Caco-2 (cell line): ENCODE measurements at regions not wholly inside any gene's neighbourhood (a gene's known extent, or its start where the extent isn't known, plus 50 kb on each side); places are given as distances from the start of the nearest gene placed in this dataset.

Source experiments
- BruUV-seq: library from RNA; stranded (reverse); fragments of 400-500 nt; replicated peaks from 2 replicates; lab custom pipeline; 2021; lab: Mats Ljungman, UMichigan
- CTCF ChIA-PET: fragments of 300-600 bp; sonication (Branson Sonifier 250); formaldehyde crosslinking; loops from one replicate; lab custom pipeline; 2022; ENCODE audit warnings: antibody characterized with exemption; lab: Charles Lee
- POLR2A ChIA-PET: fragments of 300-600 bp; sonication (Branson Sonifier 250); formaldehyde crosslinking; loops from one replicate; lab custom pipeline; 2022; ENCODE audit warnings: antibody characterized with exemption; lab: Charles Lee
- DNase-seq, 2 experiments: peaks; one replicate each; pipeline versions ENCODE4 v3.0.0 to v3.0.0-alpha.2; 2020 to 2022
- H3K27me3 ChIP-seq: replicated peaks from 2 replicates; pipeline ENCODE4 v1.6.0; 2011; ENCODE audit warnings: low read length; ENCODE audit not compliant: control insufficient read depth, insufficient read depth
- H3K36me3 ChIP-seq: 2 replicates; pipeline ENCODE4 v1.5.1; 2011; ENCODE audit warnings: low read length; ENCODE audit not compliant: control insufficient read depth, insufficient read depth
- H3K4me1 ChIP-seq: fragments of 250-450 bp; sonication (Bioruptor Pico); 2 replicates; pipeline ENCODE4 v1.5.1; 2020; ENCODE audit warnings: mild to moderate bottlenecking
- H3K4me3 ChIP-seq: 2 replicates; pipeline ENCODE4 v1.5.1; 2011; ENCODE audit warnings: low read depth, mild to moderate bottlenecking, control low read depth, low read length
- H3K9me3 ChIP-seq: fragments of 250-450 bp; sonication (Bioruptor Pico); 2 replicates; pipeline ENCODE4 v1.5.1; 2020; ENCODE audit warnings: mild to moderate bottlenecking, moderate library complexity
- H3K27ac Mint-ChIP-seq: one replicate; pipeline ENCODE4 v1.8.0; 2022; ENCODE audit warnings: mixed read lengths; ENCODE audit not compliant: unreplicated experiment
- H3K27me3 Mint-ChIP-seq: one replicate; pipeline ENCODE4 v1.8.0; 2022; ENCODE audit warnings: mixed read lengths; ENCODE audit not compliant: insufficient read depth, unreplicated experiment
- H3K36me3 Mint-ChIP-seq: one replicate; pipeline ENCODE4 v1.8.0; 2022; ENCODE audit warnings: mild to moderate bottlenecking, mixed read lengths; ENCODE audit not compliant: insufficient read depth, unreplicated experiment
- H3K4me1 Mint-ChIP-seq: one replicate; pipeline ENCODE4 v1.8.0; 2022; ENCODE audit warnings: low read depth, mixed read lengths; ENCODE audit not compliant: unreplicated experiment
- H3K4me3 Mint-ChIP-seq: one replicate; pipeline ENCODE4 v1.8.0; 2022; ENCODE audit warnings: mild to moderate bottlenecking, moderate library complexity, mixed read lengths; ENCODE audit not compliant: unreplicated experiment
- H3K9me3 Mint-ChIP-seq: one replicate; pipeline ENCODE4 v1.8.0; 2022; ENCODE audit warnings: mixed read lengths; ENCODE audit not compliant: unreplicated experiment
- intact Hi-C: fragments of 100-400 bp; cut with micrococcal nuclease; formaldehyde crosslinking; loops from one replicate; pipeline ENCODE4 v1.10.0; 2022; ENCODE audit not compliant: unreplicated experiment
- TF ChIP-seq, protein P1 (sequence below), 2 experiments: fragments of 200-600 bp in 1 of 2; IDR thresholded peaks; 1 replicate in 1 of 2; 2 replicates in 1 of 2; pipeline versions ENCODE4 v1.5.1 to v1.8.0; 2011 to 2022; ENCODE audit warnings: antibody characterized with exemption in 1 of 2, control low read depth in 1 of 2, inconsistent platforms in 1 of 2, low read depth in 1 of 2, low read length in 1 of 2, mild to moderate bottlenecking in 1 of 2, moderate library complexity in 1 of 2; ENCODE audit not compliant: insufficient read depth in 1 of 2, severe bottlenecking in 1 of 2, unreplicated experiment in 1 of 2

DNA sequence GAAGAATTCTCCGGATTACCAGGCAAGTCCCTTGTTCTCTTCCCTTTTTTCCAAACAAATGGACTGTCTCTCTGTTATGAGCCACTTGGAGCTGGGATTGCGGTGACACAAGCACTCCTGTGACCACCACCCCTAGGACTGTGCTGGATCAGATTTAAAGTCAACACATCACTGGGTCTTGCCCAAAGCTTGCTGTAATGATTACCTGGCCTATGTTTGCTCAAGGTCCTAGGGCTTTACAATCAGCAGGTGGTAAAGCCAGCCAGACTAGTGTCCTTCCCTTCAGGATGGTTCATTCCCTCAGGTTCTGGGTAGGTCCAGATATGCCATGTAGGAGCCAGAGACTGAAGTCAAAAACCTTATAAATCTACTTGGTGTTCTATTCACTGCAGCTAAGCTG, 144.7 kb downstream of the COX18 start:
- no peak for DNase-seq
- no peaks in the 10 kb centered on the region for H3K36me3 Mint-ChIP-seq
- Histone ChIP-seq H3K4me1 (no peaks in the 10 kb centered on the region), H3K36me3 (no peaks in the 10 kb centered on the region), H3K9me3 (no peaks in the 10 kb centered on the region), H3K27me3 (no peaks in the 10 kb centered on the region), H3K4me3 (no peak overlapping the region)
- ChIA-PET POLR2A (no interaction called here), CTCF (no interaction called here)
- no peak overlapping the region for H3K4me3 Mint-ChIP-seq
- peaks cover 4% of the 10 kb centered on the region for H3K27me3 Mint-ChIP-seq
- BruUV-seq: no TSS peak
- H3K4me1 Mint-ChIP-seq: no peaks in the 10 kb centered on the region
- TF ChIP-seq, protein P1, sequence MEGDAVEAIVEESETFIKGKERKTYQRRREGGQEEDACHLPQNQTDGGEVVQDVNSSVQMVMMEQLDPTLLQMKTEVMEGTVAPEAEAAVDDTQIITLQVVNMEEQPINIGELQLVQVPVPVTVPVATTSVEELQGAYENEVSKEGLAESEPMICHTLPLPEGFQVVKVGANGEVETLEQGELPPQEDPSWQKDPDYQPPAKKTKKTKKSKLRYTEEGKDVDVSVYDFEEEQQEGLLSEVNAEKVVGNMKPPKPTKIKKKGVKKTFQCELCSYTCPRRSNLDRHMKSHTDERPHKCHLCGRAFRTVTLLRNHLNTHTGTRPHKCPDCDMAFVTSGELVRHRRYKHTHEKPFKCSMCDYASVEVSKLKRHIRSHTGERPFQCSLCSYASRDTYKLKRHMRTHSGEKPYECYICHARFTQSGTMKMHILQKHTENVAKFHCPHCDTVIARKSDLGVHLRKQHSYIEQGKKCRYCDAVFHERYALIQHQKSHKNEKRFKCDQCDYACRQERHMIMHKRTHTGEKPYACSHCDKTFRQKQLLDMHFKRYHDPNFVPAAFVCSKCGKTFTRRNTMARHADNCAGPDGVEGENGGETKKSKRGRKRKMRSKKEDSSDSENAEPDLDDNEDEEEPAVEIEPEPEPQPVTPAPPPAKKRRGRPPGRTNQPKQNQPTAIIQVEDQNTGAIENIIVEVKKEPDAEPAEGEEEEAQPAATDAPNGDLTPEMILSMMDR (IDR thresholded peaks at IDR 0.05; ENCODE audit: insufficient read depth in 1 of 2, low read depth in 1 of 2, low read length in 1 of 2, severe bottlenecking in 1 of 2, unreplicated experiment in 1 of 2): no peak
- no peaks in the 10 kb centered on the region for H3K9me3 Mint-ChIP-seq
- intact Hi-C loops: no loop called here
- H3K27ac Mint-ChIP-seq: no peak overlapping the region

DNA sequence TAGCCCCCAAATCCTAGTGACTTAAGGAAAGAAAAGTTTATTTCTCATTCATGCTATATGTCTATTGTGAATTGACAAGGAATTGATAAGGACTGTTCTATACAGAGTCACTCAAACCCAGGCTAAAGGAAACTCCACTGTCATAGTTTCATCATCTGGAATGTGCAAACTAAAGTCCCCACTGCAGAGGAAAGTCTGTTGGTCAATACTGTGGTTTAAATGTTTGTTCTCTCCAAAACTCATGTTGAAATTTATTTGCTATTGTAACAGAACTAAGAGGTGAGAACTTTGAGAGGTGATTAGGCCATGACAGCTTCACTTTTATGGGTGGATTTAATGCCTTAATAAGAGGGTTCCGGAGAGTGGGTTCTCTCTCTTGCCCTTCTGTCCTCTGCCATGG, 149.6 kb downstream of the COX18 start:
- H3K27me3 ChIP-seq: no peaks in the 10 kb centered on the region
- H3K27me3 Mint-ChIP-seq: peaks cover 4% of the 10 kb centered on the region
- intact Hi-C loops: no loop called here
- no peaks in the 10 kb centered on the region for H3K36me3 ChIP-seq
- TF ChIP-seq, protein P1 (IDR thresholded peaks at IDR 0.05; ENCODE audit: insufficient read depth in 1 of 2, low read depth in 1 of 2, low read length in 1 of 2, severe bottlenecking in 1 of 2, unreplicated experiment in 1 of 2): no peak
- H3K4me1 ChIP-seq: no peaks in the 10 kb centered on the region
- H3K27ac Mint-ChIP-seq: no peak overlapping the region
- H3K4me1 Mint-ChIP-seq: no peaks in the 10 kb centered on the region
- POLR2A ChIA-PET: no interaction called here
- no peaks in the 10 kb centered on the region for H3K36me3 Mint-ChIP-seq
- no peak for DNase-seq
- no TSS peak for BruUV-seq
- H3K9me3 Mint-ChIP-seq: no peaks in the 10 kb centered on the region
- no peaks in the 10 kb centered on the region for H3K9me3 ChIP-seq
- H3K4me3 ChIP-seq: no peak overlapping the region
- no peak overlapping the region for H3K4me3 Mint-ChIP-seq
- CTCF ChIA-PET: no interaction called here

GRCh38 chr4:72919464-72919863, 150.1 kb downstream of the COX18 start:
- H3K4me3 Mint-ChIP-seq: no peak overlapping the region
- BruUV-seq: no TSS peak
- intact Hi-C loops: no loop called here

More at GRCh38 chr4:72919464-72919863, 150.1 kb downstream of the COX18 start:
- TF ChIP-seq, protein P1 (IDR thresholded peaks at IDR 0.05; ENCODE audit: insufficient read depth in 1 of 2, low read depth in 1 of 2, low read length in 1 of 2, severe bottlenecking in 1 of 2, unreplicated experiment in 1 of 2): no peak
- no peaks in the 10 kb centered on the region for H3K9me3 Mint-ChIP-seq
- no peaks in the 10 kb centered on the region for H3K36me3 Mint-ChIP-seq
- POLR2A ChIA-PET: no interaction called here
- H3K4me1 Mint-ChIP-seq: no peaks in the 10 kb centered on the region
- DNase-seq: no peak
- Histone ChIP-seq H3K4me1 (no peaks in the 10 kb centered on the region), H3K4me3 (no peak overlapping the region), H3K27me3 (no peaks in the 10 kb centered on the region), H3K36me3 (no peaks in the 10 kb centered on the region), H3K9me3 (no peaks in the 10 kb centered on the region)
- CTCF ChIA-PET: no interaction called here
- peaks cover 4% of the 10 kb centered on the region for H3K27me3 Mint-ChIP-seq
- no peak overlapping the region for H3K27ac Mint-ChIP-seq
